ENCODE measurements at regions not wholly inside any gene's neighbourhood (a gene's known extent, or its start where the extent isn't known, plus 50 kb on each side); places are given as distances from the start of the nearest gene placed in this dataset.

GRCh38 chr7:155378959-155379871, 78.7 kb upstream of the EN2 start:
- no peaks in the 10 kb centered on the region for H3K9me3 ChIP-seq (ENCODE audit: insufficient read depth, low read length)
- no peaks in the 10 kb centered on the region for H3K36me3 ChIP-seq (ENCODE audit: low read length)
- H3K27me3 ChIP-seq (ENCODE audit: low read length), result no peaks in the 10 kb centered on the region
- no peaks in the 10 kb centered on the region for H3K9me2 ChIP-seq (replicated peaks; ENCODE audit: insufficient read depth, low read length)
- H2AFZ ChIP-seq (ENCODE audit: low read depth, low read length, severe bottlenecking), result no peak overlapping the region
- no peaks in the 10 kb centered on the region for H3K79me2 ChIP-seq (ENCODE audit: insufficient read depth, low read length)
- TF ChIP-seq CTCF (IDR thresholded peaks at IDR 0.05; ENCODE audit: insufficient read depth, low read length, poor library complexity, severe bottlenecking) (no peak), EZH2phosphoT487 (conservative IDR thresholded peaks at IDR 0.05; ENCODE audit: low read length) (no peak)
- H4K20me1 ChIP-seq (ENCODE audit: low read depth, low read length), result no peaks in the 10 kb centered on the region
- no peak overlapping the region for H3K4me2 ChIP-seq (ENCODE audit: low read depth, low read length, poor library complexity, severe bottlenecking)
- no peak overlapping the region for H3K4me3 ChIP-seq (ENCODE audit: insufficient read depth, low read length, poor library complexity, severe bottlenecking)
- no peak overlapping the region for H3K9ac ChIP-seq (ENCODE audit: low read length)
- H3F3A ChIP-seq (ENCODE audit: insufficient read depth), result no peaks in the 10 kb centered on the region
- no peak overlapping the region for H3K27ac ChIP-seq (ENCODE audit: low read depth, low read length)

- Histone ChIP-seq H3K79me2 (ENCODE audit: insufficient read depth, low read length) (no peaks in the 10 kb centered on the region), H3K9me2 (replicated peaks; ENCODE audit: insufficient read depth, low read length) (no peaks in the 10 kb centered on the region), H3K4me3 (ENCODE audit: insufficient read depth, low read length, poor library complexity, severe bottlenecking) (no peak overlapping the region), H4K20me1 (ENCODE audit: low read depth, low read length) (no peaks in the 10 kb centered on the region), H3K27ac (ENCODE audit: low read depth, low read length) (no peak overlapping the region), H3K4me2 (ENCODE audit: low read depth, low read length, poor library complexity, severe bottlenecking) (no peak overlapping the region), H3K36me3 (ENCODE audit: low read length) (no peaks in the 10 kb centered on the region), H2AFZ (ENCODE audit: low read depth, low read length, severe bottlenecking) (no peak overlapping the region), H3F3A (ENCODE audit: insufficient read depth) (no peaks in the 10 kb centered on the region), H3K9me3 (ENCODE audit: insufficient read depth, low read length) (no peaks in the 10 kb centered on the region), H3K9ac (ENCODE audit: low read length) (no peak overlapping the region), H3K27me3 (ENCODE audit: low read length) (no peaks in the 10 kb centered on the region)
- TF ChIP-seq CTCF (IDR thresholded peaks at IDR 0.05; ENCODE audit: insufficient read depth, low read length, poor library complexity, severe bottlenecking) (peak; percentile 62), EZH2phosphoT487 (conservative IDR thresholded peaks at IDR 0.05; ENCODE audit: low read length) (no peak)
These were observed 77.6 kb upstream of the EN2 start for GRCh38 chr7:155380221-155380861.

GRCh38 chr7:155380976-155381851, 76.7 kb upstream of the EN2 start:
- Histone ChIP-seq H3K27me3 (ENCODE audit: low read length) (no peaks in the 10 kb centered on the region), H3K4me3 (ENCODE audit: insufficient read depth, low read length, poor library complexity, severe bottlenecking) (no peak overlapping the region), H3K9me2 (replicated peaks; ENCODE audit: insufficient read depth, low read length) (no peaks in the 10 kb centered on the region), H4K20me1 (ENCODE audit: low read depth, low read length) (no peaks in the 10 kb centered on the region), H3K27ac (ENCODE audit: low read depth, low read length) (no peak overlapping the region), H3K9ac (ENCODE audit: low read length) (no peak overlapping the region), H2AFZ (ENCODE audit: low read depth, low read length, severe bottlenecking) (no peak overlapping the region), H3K4me2 (ENCODE audit: low read depth, low read length, poor library complexity, severe bottlenecking) (no peak overlapping the region), H3K9me3 (ENCODE audit: insufficient read depth, low read length) (no peaks in the 10 kb centered on the region), H3K79me2 (ENCODE audit: insufficient read depth, low read length) (no peaks in the 10 kb centered on the region), H3F3A (ENCODE audit: insufficient read depth) (no peaks in the 10 kb centered on the region), H3K36me3 (ENCODE audit: low read length) (no peaks in the 10 kb centered on the region)
- no peak for TF ChIP-seq EZH2phosphoT487 (conservative IDR thresholded peaks at IDR 0.05; ENCODE audit: low read length)
- TF ChIP-seq CTCF (IDR thresholded peaks at IDR 0.05; ENCODE audit: insufficient read depth, low read length, poor library complexity, severe bottlenecking), result no peak

Measured in SU-DHL-6 (cell line).